GM11168 (cell line): ENCODE measurements at regions not wholly inside any gene's neighbourhood (a gene's known extent, or its start where the extent isn't known, plus 50 kb on each side); places are given as distances from the start of the nearest gene placed in this dataset.

ENCODE experiments used
- in situ Hi-C: fragments of 300-500 bp; cut with MboI; formaldehyde crosslinking; loops from one replicate; pipeline ENCODE4 v1.12.0; 2022; ENCODE audit warnings: low sequenced_read_pairs; ENCODE audit not compliant: unreplicated experiment

DNA sequence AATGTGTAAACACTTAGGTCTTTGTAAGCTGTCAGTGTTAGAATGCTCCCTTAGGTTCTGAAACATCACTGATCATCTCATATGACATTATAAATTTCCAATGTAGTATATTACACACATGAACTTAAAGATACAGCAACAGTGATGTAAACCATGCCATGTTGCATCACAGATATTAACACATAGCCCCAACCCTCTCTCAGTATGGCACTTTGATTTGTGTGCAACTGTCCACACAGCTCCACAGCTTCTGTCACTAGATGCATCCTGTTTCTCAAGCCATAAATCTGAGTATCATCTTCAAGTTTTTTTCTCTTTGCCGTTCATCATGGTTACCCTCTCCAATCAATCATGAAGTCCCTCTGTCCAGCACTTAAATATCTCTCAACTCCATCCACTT, 69.2 kb upstream of the LRP1B start:
- in situ Hi-C loops, result no loop called here

DNA sequence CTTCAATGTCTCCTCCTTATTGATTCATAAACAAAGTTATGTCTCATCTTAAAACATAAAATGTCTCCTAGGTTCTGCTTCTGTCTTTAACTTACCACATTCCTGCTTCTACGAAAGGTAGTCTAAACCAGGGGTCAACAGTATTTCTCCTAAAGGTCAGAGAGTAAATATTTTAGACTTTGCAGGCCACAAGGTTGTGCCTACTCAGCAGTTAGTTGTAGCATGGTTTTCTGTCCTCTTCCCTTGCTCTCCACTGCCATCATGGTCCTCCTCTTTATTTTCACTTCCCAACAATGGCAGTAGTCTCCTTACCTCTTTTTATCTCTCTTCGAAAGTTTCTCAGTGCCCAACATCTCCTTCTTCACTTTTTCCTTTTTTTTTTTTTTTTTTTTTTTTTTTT, 68.3 kb upstream of the LRP1B start:
- in situ Hi-C loops, result no loop called here

DNA sequence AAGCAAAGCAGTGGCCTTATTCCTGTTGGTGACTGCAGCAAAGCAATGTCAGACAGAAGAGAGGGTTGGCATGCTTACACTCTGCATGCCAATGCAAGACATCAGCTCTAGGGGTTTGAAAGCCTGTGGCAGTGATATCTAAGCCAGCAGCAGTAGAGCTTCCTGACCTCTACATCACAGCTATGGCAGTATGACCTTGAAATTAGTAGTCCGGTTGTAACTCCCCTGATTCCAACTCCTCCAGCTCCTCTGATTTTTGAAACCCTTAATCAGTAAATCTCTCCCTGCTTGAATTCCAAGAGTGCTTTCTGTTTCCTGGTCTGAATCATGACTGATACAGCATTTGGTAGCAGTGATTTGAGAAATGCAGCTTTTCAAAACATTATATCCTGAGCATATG, 60.0 kb upstream of the LRP1B start:
- in situ Hi-C loops, result no loop called here

DNA sequence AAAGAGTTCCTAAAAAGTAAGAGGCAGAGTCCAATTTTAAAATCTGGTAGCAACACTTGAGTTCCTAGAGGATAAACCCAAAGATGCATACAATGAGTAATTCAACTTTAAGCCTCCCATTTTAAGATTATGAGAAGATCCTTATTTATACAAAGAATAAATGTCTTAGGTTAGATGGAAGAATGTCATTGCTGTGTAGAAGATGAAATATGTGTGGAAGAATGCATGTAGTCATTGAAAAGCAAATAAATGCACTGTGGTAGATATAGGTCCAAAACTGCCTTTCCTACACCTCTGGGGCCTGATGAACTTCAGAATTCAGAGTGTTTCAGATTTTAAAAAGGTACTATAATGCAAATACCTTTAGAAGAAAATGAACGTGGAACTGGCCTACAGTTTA, 58.7 kb upstream of the LRP1B start:
- in situ Hi-C loops, result no loop called here

DNA sequence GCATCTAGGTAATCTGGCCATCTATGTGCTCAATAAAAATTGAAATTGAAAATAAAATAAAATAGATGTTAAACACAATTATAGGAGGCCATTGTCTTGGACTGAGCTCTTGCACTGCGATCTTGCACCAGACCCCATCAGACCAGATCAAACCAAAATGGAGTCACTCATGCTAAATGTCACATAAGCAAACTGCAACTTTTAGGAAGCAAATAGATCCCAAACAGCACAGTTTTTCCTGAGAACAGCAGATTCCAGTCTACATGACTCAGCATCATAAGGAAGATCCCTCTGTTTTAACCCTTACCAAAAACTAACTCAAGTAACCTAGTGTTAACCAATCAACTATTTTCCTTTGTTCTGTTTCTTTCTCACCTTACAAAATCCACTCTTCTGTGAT, 57.7 kb upstream of the LRP1B start:
- in situ Hi-C loops, result no loop called here

DNA sequence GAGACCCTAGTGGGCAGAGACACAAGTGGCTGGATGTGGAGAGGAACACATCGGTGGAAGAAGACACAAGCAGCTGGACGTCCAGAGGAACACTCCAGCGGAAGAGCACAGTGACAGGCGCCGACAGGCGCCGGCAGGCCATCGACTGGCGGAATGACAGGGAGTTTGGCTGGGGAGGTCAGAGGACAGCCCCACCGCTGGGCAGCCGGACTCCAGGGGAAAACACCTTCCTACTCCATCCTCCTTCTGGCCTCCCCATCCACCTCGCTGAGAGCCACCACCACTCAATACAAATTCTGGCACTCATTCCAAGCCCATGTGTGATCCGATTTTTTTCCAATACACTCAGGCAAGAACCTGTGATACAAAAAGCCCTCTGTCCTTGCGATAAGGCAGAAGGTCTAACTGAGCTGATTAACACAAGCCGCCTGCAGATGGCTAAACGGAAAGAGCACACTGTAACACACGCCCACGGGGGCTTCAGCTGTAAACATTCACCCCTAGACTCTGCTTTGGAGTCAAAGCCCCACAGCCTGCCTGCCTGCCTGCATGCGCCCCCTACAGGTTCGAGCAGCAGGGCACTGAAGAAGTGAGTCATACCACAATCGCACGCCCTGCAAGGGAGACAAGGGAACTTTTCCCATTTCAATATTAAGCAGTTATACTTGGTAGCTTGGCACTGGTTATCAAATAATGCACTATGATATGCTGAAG, 50.2 kb upstream of the LRP1B start:
- in situ Hi-C loops, result no loop called here
